Gastrocnemius medialis (tissue), 4 donors: ENCODE measurements at regions not wholly inside any gene's neighbourhood (a gene's known extent, or its start where the extent isn't known, plus 50 kb on each side); places are given as distances from the start of the nearest gene placed in this dataset.

ENCODE experiments used
- ATAC-seq, 2 donors: fragments of 150-250 bp; one replicate each; pipeline ENCODE4 v1.9.1; 2016
- DNase-seq, 2 donors: peaks; one replicate each; pipeline ENCODE4 v3.0.0-alpha.2; 2019
- H3K27ac ChIP-seq, 4 donors: fragments of 200-600 bp; sonication (generic); 1 replicate in 1 of 4; 2 replicates in 3 of 4; pipeline ENCODE4 v1.5.1; 2016 to 2018; ENCODE audit warnings: mild to moderate bottlenecking in 2 of 4, moderate library complexity in 1 of 4
- H3K27me3 ChIP-seq, 3 donors: fragments of 200-600 bp; sonication (generic) in 2 of 3; 1 replicate in 1 of 3; 2 replicates in 2 of 3; pipeline versions ENCODE4 v1.5.1 to v1.6.0; 2016 to 2019; ENCODE audit warnings: mild to moderate bottlenecking in 1 of 3, moderate library complexity in 1 of 3
- H3K36me3 ChIP-seq, 2 donors: fragments of 200-600 bp; sonication (generic) in 1 of 2; one replicate each; pipeline ENCODE4 v1.5.1; 2017 to 2018
- H3K4me1 ChIP-seq, 2 donors: fragments of 200-600 bp; sonication (generic) in 1 of 2; one replicate each; pipeline ENCODE4 v1.5.1; 2016 to 2017; ENCODE audit warnings: mild to moderate bottlenecking in 2 of 2
- H3K4me3 ChIP-seq, 4 donors: fragments of 200-600 bp; sonication (generic) in 3 of 4; 1 replicate in 1 of 4; 2 replicates in 3 of 4; pipeline ENCODE4 v1.5.1; 2016 to 2019; ENCODE audit warnings: mild to moderate bottlenecking in 2 of 4
- H3K9me3 ChIP-seq, 3 donors: fragments of 200-600 bp; sonication (generic) in 2 of 3; 1 replicate in 1 of 3; 2 replicates in 2 of 3; pipeline ENCODE4 v1.5.1; 2016 to 2019
- CTCF ChIP-seq, 5 experiments: fragments of 450-650 bp in 3 of 5; fragments of 200-600 bp in 2 of 5; sonication (generic) in 2 of 5; IDR thresholded peaks in 4 of 5; conservative IDR thresholded peaks in 1 of 5; 1 replicate in 4 of 5; 2 replicates in 1 of 5; pipeline ENCODE4 v1.5.1; 2016 to 2019; ENCODE audit warnings: antibody characterized with exemption in 5 of 5, mild to moderate bottlenecking in 3 of 5, moderate library complexity in 3 of 5
- POLR2A ChIP-seq, 2 donors: fragments of 450-650 bp; IDR thresholded peaks; one replicate each; pipeline ENCODE4 v1.6.1; 2017; ENCODE audit warnings: antibody characterized with exemption in 2 of 2, mild to moderate bottlenecking in 2 of 2, moderate library complexity in 2 of 2
- in situ Hi-C, 4 donors: fragments of 200-750 bp; cut with MboI; loops; one replicate each; pipeline versions ENCODE4 v1.15.0 to v1.8.0; 2017; ENCODE audit warnings: low sequenced_read_pairs in 4 of 4
- intact Hi-C: fragments of 100-400 bp; cut with DNase I; formaldehyde crosslinking; loops from one replicate; pipeline ENCODE4 v1.15.1; 2023; ENCODE audit warnings: low total_unique reads

GRCh38 chr1:115141145-115141454, 51.8 kb upstream of the TSPAN2 start:
- Histone ChIP-seq H3K4me1 (peaks cover 0 to 7% of the 10 kb centered on the region in 2 donors), H3K27ac (no peak overlapping the region), H3K36me3 (no peaks in the 10 kb centered on the region), H3K9me3 (no peaks in the 10 kb centered on the region), H3K4me3 (no peak overlapping the region), H3K27me3 (peaks cover 0 to 3% (median 0%) of the 10 kb centered on the region in 3 donors)
- no peak for DNase-seq
- ATAC-seq: no peak
- no peak for TF ChIP-seq POLR2A (IDR thresholded peaks at IDR 0.05)
- no peak for TF ChIP-seq CTCF (IDR thresholded peaks at IDR 0.05 in 4 of 5, conservative IDR thresholded peaks at IDR 0.05 in 1 of 5)
- intact Hi-C loops (no loop called here), in situ Hi-C loops (loop anchor here in 2 of 4 donors (25.0 kb wide), 1 partner anchor 196 kb away; the partner anchor contains the start of gene NGF (in 2 of the 2))

DNA sequence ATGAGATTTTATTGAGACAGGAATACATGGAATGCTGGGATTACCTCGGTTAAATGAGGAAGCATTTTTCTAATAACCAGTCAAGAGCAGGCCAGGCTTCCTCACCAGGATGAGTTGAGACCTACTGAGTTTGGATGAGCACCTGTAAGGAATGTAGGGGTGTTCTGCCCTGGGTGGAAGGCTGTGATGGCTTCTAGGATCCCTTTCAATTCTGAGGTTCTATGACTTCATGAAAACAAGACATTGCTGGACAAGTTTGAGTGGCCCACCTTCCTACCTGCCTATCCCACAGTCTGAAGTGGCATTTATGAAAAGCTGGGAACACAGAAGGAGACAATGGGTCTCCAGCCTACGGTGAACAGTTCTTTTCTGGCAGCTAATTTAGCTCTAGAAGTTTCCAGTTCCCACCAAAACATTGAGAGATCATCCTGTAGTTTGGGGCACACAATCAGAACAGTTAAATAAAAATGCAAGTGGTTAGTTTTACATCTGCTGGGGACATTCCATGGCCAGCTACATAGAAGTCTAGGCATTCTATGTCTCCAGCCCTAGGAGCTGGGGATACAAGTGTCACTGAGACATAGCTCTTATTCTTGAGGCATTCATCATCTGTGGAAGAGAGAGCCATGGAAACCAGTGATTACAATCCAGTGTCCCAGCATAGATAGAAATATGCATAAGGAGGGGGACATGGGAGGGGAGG, 51.3 kb upstream of the TSPAN2 start:
- in situ Hi-C loops: loop anchor here in 2 of 4 donors (25.0 kb wide), 1 partner anchor 197 kb away; the partner anchor contains the start of gene NGF (in 2 of the 2)
- no peaks in the 10 kb centered on the region for H3K9me3 ChIP-seq
- H3K4me1 ChIP-seq: peaks cover 0 to 7% of the 10 kb centered on the region in 2 donors
- H3K36me3 ChIP-seq: no peaks in the 10 kb centered on the region
- DNase-seq (no peak), ATAC-seq (no peak)
- intact Hi-C loops: no loop called here
- H3K27me3 ChIP-seq: peaks cover 0 to 2% (median 0%) of the 10 kb centered on the region in 3 donors
- no peak overlapping the region for H3K27ac ChIP-seq
- no peak for TF ChIP-seq CTCF (IDR thresholded peaks at IDR 0.05 in 4 of 5, conservative IDR thresholded peaks at IDR 0.05 in 1 of 5)
- TF ChIP-seq POLR2A (IDR thresholded peaks at IDR 0.05): no peak
- no peak overlapping the region for H3K4me3 ChIP-seq

DNA sequence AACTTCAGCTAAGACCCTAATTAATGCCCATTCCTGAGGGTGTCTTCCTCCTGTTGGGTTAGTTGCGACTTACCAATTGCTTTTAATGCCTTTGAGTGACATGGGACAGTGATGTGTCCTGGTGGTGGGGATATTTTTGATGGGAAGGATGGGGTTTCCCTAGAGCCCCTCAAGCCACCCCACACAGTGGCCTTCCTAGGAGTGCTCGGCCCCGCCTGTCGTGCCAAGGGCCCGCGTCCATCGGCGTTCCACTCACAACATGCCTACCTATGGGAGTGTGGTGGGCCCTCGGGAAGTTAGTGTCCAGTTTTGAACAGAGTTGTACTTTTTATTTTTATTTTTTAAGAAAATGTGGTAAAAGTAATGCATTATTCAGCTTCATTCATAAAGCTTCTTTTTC, 50.1 kb upstream of the TSPAN2 start:
- H3K4me1 ChIP-seq: peaks cover 5 to 13% of the 10 kb centered on the region in 2 donors
- DNase-seq (no peak), ATAC-seq (no peak)
- H3K27me3 ChIP-seq: no peaks in the 10 kb centered on the region
- in situ Hi-C loops: loop anchor here (5.0 to 25.0 kb wide), 6 partner anchors 198 to 458 kb away; partner anchors contain the start of gene NGF (in 2 of the 4)
- peak overlapping the region in 1 of 4 donors; percentile 42 for H3K27ac ChIP-seq
- H3K36me3 ChIP-seq: no peaks in the 10 kb centered on the region
- intact Hi-C loops: loop anchor here (1.0 to 10.0 kb wide), 7 partner anchors 45 to 585 kb away; partner anchors contain the start of gene NGF
- no peaks in the 10 kb centered on the region for H3K9me3 ChIP-seq
- no peak overlapping the region for H3K4me3 ChIP-seq
- TF ChIP-seq CTCF (IDR thresholded peaks at IDR 0.05 in 4 of 5, conservative IDR thresholded peaks at IDR 0.05 in 1 of 5): no peak
- TF ChIP-seq POLR2A (IDR thresholded peaks at IDR 0.05): no peak
